H1 (cell line): ENCODE measurements at regions not wholly inside any gene's neighbourhood (a gene's known extent, or its start where the extent isn't known, plus 50 kb on each side); places are given as distances from the start of the nearest gene placed in this dataset.

ENCODE experiments used
- CREB1 ChIP-seq: IDR thresholded peaks from 2 replicates; pipeline ENCODE4 v1.6.1; 2012; ENCODE audit warnings: inconsistent platforms
- CTBP2 ChIP-seq: IDR thresholded peaks from 2 replicates; pipeline ENCODE4 v1.7.0; 2011; ENCODE audit warnings: borderline replicate concordance, mild to moderate bottlenecking, moderate library complexity, mixed read lengths, low read length; ENCODE audit not compliant: insufficient read depth, insufficient read length
- HDAC2 ChIP-seq, 2 experiments: fragments of 300-600 bp in 1 of 2; sonication (generic) in 1 of 2; IDR thresholded peaks; 2 replicates each; pipeline ENCODE4 v1.6.1; 2011 to 2012; ENCODE audit warnings: low read depth in 2 of 2, low read length in 2 of 2, mild to moderate bottlenecking in 2 of 2, moderate library complexity in 2 of 2, borderline replicate concordance in 1 of 2, inconsistent platforms in 1 of 2
- TBP ChIP-seq: IDR thresholded peaks from 2 replicates; pipeline ENCODE4 v1.6.1; 2011; ENCODE audit warnings: low read depth, low read length, improper control_type of control experiment
- TF ChIP-seq, protein P1 (sequence below): IDR thresholded peaks from 2 replicates; pipeline ENCODE4 v1.6.1; 2011; ENCODE audit warnings: low read depth, mild to moderate bottlenecking, low read length; ENCODE audit not compliant: insufficient read depth

DNA sequence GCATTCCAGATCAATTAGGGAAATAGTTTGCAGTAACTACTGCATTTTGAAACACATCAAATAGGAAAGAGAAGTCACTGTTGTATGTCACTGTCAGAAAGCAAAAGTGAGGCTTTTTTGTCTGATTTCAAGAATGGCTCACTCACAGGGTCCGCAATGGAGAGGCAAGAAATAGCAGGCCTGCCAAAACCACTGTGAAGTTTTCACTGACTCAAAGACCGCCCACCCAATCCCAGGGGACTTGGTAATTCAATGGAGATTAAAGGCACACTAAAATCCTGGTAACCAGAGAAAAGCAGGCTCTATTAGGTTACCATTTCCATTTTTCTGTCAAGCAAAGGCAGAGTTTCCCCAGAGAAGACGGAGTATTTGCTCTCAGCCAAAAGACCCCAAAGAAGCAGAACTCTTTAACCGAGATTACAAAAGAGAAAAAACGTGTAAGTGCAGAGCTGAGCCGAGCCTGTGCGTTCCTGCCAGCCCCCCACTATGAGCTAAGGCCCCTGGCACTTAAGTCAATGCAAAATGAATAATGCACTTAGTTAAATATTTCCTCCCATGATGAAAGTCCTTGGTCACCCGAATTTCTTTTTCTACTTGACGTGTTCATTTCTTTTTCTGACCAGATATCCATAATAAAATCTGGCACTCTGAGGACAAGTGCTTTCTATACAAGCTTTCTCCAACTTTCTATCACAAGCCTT, 57.0 kb downstream of the FOXL1 start (continued):
- TF ChIP-seq, protein P1, sequence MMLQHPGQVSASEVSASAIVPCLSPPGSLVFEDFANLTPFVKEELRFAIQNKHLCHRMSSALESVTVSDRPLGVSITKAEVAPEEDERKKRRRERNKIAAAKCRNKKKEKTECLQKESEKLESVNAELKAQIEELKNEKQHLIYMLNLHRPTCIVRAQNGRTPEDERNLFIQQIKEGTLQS: no peak
- TF ChIP-seq CREB1: no peak
- no peak for TF ChIP-seq TBP
- no peak for TF ChIP-seq CTBP2
- TF ChIP-seq HDAC2 (IDR thresholded peaks at IDR 0.05; ENCODE audit: borderline replicate concordance in 1 of 2, low read depth in 2 of 2, low read length in 2 of 2): no peak
